HG02852 (cell line): ENCODE measurements at regions not wholly inside any gene's neighbourhood (a gene's known extent, or its start where the extent isn't known, plus 50 kb on each side); places are given as distances from the start of the nearest gene placed in this dataset.

ENCODE experiments used
- ATAC-seq: cut with Tn5 transposase; IDR thresholded peaks from one replicate; pipeline ENCODE4 v1.9.1; 2021; ENCODE audit warnings: mild to moderate bottlenecking, moderate library complexity; ENCODE audit not compliant: unreplicated experiment

DNA sequence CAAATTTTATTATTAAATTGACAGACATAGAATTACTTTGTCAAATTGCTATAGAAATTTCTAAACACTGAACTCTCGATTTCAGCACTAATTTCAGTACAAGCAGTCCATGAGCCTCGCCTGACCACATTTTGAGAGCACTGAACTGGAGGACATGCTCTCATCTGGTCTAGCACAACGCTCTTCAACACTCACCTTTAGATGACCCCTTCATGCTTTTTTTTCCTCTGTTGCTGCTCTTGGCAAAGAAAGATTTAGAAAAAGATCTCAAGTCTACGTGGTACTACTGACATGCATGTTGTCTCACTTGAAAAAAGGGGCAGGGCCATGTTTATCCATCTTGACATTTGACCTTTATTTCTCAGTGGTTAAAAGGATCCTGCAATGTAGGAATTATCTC is 981.5 kb downstream of the DIAPH3 start:
- ATAC-seq = no peak

GRCh38 chr13:59197397-59197796 is 966.3 kb downstream of the DIAPH3 start:
- ATAC-seq = no peak

- no peak for ATAC-seq
These were observed 961.9 kb downstream of the DIAPH3 start for GRCh38 chr13:59201841-59202240.

- no peak for ATAC-seq
These were observed 959.9 kb downstream of the DIAPH3 start for GRCh38 chr13:59203855-59204254.

DNA sequence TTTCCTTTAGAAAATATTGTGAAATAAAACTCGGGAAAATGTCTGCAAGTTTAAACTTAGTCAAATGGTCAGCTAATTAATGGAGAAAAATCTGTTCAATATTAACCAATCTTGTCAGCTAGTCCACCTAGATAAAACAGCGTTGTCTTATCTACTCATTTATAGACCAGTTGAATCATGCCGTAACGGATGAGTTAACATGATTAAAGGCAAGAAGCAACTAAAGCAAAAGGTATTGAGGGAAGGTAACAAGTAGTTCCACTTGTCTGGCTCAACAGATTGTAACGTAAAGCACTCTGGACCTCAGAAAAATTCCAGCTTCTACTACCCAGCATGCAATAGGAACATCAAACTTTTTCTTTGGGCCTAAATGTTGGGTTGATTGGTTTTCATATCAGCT is 958.2 kb downstream of the DIAPH3 start:
- ATAC-seq = no peak

- no peak for ATAC-seq
These were observed 955.1 kb downstream of the DIAPH3 start for GRCh38 chr13:59208405-59209195.

- ATAC-seq = no peak
These were observed 953.2 kb downstream of the DIAPH3 start for GRCh38 chr13:59210543-59210942.

DNA sequence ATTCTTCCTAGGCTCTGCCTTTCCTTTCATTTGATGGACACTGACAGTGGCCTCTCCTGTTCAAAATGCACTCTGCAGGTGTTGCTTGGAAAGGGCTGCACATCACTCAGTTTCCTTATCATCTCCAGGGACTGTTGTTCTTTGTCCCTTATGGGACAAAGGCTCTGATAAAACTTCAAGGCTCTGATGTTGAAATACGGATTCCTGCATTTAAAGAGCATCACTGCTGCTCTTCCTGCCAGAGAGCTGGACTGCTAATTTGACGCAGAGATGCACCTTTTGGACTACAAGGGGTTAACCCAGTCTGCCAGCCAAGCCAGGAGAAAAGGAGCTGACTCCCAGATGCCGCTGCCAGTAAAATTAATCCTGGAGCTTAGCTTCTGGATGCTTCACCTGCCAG is 952.1 kb downstream of the DIAPH3 start:
- ATAC-seq = no peak

DNA sequence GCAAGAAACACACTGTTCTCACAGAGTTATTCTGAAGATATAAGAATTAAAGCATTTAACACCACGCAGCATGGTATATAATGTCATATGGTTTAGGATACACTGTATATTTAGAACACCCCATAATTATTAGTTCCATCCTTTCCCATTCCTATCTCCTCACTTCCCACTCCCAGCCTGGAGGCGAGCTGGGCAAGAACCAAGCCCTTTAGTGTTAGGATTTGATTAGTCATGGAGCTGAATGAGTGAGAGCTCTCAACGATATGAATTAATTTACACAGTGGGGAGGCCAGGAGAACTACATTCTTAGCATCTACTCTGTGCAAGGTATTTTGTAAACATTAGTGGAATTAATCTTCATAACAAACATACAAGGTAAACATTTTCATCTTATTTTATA is 934.3 kb downstream of the DIAPH3 start:
- no peak for ATAC-seq

GRCh38 chr13:59229861-59230260 is 933.9 kb downstream of the DIAPH3 start:
- ATAC-seq = no peak

- ATAC-seq = peak; percentile 44
These were observed 933.1 kb downstream of the DIAPH3 start for GRCh38 chr13:59230484-59231264.

DNA sequence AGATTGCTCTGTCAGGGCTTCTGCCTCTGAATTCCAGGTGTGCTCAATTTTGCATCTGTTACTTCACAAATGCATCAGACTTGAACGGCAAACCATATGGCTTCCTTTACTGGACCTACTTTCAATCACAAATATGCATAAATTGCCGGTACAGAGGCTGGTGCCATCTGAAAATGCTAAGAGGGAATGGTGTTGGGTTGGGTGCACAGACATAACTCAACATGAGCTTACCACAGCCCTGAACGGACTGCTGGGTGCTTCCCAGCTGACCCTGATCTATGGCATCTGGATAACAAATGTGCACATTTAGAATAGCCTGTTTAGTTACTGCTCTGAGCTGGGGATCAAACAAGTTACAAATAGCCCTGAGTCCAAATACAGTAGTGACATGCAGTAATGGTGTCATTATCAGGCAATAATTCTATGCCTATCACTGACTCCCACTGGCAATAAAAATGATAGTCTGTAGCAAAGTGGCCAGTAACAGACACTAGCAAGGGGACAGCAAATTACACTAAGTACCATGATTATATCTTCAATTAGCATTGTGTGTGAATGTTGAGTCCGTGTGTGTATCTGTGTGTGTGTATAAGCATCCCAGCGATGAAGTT is 927.3 kb downstream of the DIAPH3 start:
- ATAC-seq = no peak

DNA sequence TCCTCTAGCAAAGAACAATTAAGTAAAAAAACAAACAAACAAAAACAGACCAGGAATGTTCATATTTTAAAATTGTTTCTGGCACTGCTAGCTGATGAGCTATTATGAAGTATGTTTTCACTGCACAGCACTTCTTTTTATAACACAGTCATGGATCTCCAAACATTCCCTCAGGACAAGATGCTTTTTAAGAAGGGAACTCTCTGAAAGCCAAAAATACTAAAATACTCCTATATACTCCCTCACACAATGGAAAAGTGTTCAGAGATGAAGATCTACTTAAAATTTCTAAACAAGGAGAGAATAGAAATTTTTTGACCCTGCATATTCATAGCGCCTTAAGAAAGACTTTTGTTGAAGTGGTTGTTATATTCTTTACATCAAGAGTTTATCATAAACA is 926.8 kb downstream of the DIAPH3 start:
- no peak for ATAC-seq

DNA sequence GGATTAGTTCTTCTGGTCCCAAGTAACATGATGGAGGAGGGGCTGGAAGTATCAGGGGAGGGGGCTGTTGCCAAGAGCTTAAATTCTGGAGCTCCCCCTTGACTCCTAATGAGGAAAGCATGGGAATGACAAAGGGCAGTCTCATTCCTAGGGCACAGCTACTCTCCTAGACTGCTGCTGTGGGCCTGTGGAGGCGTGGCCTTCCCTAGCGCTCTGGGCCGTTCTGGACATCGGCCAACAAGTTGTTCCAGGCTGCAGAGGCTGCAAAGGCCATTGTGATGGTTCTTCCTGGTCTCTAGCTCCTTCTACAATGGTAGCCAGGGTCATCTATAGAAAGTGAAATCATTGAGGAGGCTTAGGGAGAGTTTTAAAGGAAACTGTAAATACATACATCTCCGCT is 916.6 kb downstream of the DIAPH3 start:
- ATAC-seq = no peak

GRCh38 chr13:59250336-59251189 is 913.2 kb downstream of the DIAPH3 start:
- ATAC-seq = no peak

- no peak for ATAC-seq
These were observed 904.3 kb downstream of the DIAPH3 start for GRCh38 chr13:59259165-59260000.

DNA sequence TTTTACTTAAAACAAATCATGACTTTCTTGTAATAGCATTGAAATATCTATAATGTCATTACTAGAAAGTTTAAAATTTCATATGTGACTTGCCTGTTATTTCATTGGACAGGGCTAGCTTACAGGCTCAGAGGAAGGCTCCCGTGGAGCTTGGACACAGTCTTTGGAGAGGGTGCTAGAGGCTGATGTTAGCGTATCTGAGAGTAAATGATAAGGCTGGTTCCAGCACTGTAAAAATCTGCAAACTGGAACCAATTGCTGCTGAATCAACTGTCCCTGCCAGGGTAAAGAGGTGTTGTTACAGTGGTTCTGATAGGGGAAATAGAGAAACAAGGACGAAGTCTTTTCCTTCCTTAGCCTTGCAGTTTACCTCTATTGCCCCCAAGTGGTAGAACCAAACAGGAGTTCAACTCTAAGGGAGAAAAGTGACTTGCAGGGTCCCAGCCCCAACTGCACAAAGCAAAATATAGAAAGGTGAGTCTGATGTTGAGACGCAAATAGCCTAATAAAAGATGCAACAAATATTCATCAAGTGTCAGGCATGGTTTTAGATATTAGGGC is 901.7 kb downstream of the DIAPH3 start:
- ATAC-seq = no peak

DNA sequence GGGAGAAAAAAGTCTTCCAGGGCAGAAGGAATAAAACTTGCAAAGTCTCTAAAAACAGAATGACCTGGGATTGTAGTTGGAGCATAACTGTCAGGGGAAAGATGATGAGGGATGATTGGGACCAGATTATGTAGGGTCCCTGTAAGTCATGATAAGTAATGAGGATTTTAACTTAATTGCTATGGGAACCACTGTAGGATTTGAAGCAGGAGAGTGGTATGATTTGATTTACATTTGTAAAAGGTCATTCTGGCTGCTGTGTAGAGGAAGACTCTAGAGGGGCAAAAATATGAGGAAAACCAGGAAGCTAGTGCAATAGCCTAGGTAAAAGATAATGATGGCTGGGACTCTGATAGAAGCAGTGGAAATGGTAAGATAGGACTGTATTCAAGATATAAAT is 900.2 kb downstream of the DIAPH3 start:
- no peak for ATAC-seq

- ATAC-seq = no peak
These were observed 897.2 kb downstream of the DIAPH3 start for GRCh38 chr13:59266478-59267063.
